Stimulated activated CD4-positive, alpha-beta T cell treated with anti-CD3 and anti-CD28 coated beads, TNF-alpha, amount 100 ng/mL, for 4 hours (primary cell): ENCODE measurements at regions not wholly inside any gene's neighbourhood (a gene's known extent, or its start where the extent isn't known, plus 50 kb on each side); places are given as distances from the start of the nearest gene placed in this dataset.

Experiments used
- DNase-seq, 3 experiments: peaks; one replicate each; pipeline ENCODE4 v3.0.0-alpha.2; 2020; ENCODE audit warnings: low read depth in 3 of 3

- DNase-seq = no peak
Measured at GRCh38 chr18:76771192-76771799, 51.1 kb upstream of the ZNF236 start.

- no peak for DNase-seq
Measured at GRCh38 chr18:76767954-76768353, 54.4 kb upstream of the ZNF236 start.

GRCh38 chr18:76766429-76766828 lies 55.9 kb upstream of the ZNF236 start:
- no peak for DNase-seq

GRCh38 chr18:76765649-76766048 lies 56.7 kb upstream of the ZNF236 start:
- DNase-seq = no peak

GRCh38 chr18:76764291-76764901 lies 58.0 kb upstream of the ZNF236 start:
- no peak for DNase-seq

GRCh38 chr18:76759056-76759455 lies 63.3 kb upstream of the ZNF236 start:
- DNase-seq = no peak

- DNase-seq = no peak
Measured at GRCh38 chr18:76757925-76758324, 64.4 kb upstream of the ZNF236 start.

GRCh38 chr18:76757335-76757734 lies 65.0 kb upstream of the ZNF236 start:
- no peak for DNase-seq

- no peak for DNase-seq
Measured at GRCh38 chr18:76756531-76757253, 65.7 kb upstream of the ZNF236 start.

GRCh38 chr18:76754351-76754750 lies 68.0 kb upstream of the ZNF236 start:
- DNase-seq = no peak

- no peak for DNase-seq
Measured at GRCh38 chr18:76752400-76752799, 70.0 kb upstream of the ZNF236 start.

- DNase-seq = no peak
Measured at GRCh38 chr18:76750917-76751890, 71.2 kb upstream of the ZNF236 start.

GRCh38 chr18:76750269-76750668 lies 72.1 kb upstream of the ZNF236 start:
- DNase-seq = no peak

- no peak for DNase-seq
Measured at GRCh38 chr18:76747676-76748075, 74.7 kb upstream of the ZNF236 start.

GRCh38 chr18:76741346-76741745 lies 81.0 kb upstream of the ZNF236 start:
- DNase-seq = no peak

GRCh38 chr18:76736309-76736708 lies 86.0 kb upstream of the ZNF236 start:
- no peak for DNase-seq

- no peak for DNase-seq
Measured at GRCh38 chr18:76730901-76731300, 91.5 kb upstream of the ZNF236 start.

GRCh38 chr18:76727589-76727988 lies 94.8 kb upstream of the ZNF236 start:
- no peak for DNase-seq

- no peak for DNase-seq
Measured at GRCh38 chr18:76725445-76725844, 96.9 kb upstream of the ZNF236 start.

GRCh38 chr18:76722224-76723061 lies 99.9 kb upstream of the ZNF236 start:
- no peak for DNase-seq
